H1 (cell line): ENCODE measurements at regions not wholly inside any gene's neighbourhood (a gene's known extent, or its start where the extent isn't known, plus 50 kb on each side); places are given as distances from the start of the nearest gene placed in this dataset.

Source experiments
- CTCF ChIA-PET: fragments of 300-600 bp; sonication (Branson Sonifier 250); formaldehyde crosslinking; loops from one replicate; lab custom pipeline; 2021; ENCODE audit not compliant: partially characterized antibody; lab: Charles Lee
- POLR2A ChIA-PET: fragments of 300-600 bp; sonication (Branson Sonifier 250); formaldehyde crosslinking; loops from one replicate; lab custom pipeline; 2021; ENCODE audit warnings: inconsistent platforms; ENCODE audit not compliant: partially characterized antibody; lab: Charles Lee
- DNase-seq, 2 experiments: peaks; one replicate each; pipeline versions ENCODE4 v3.0.0 to v3.0.0-alpha.2; 2010 to 2022; ENCODE audit warnings: low spot score in 2 of 2, low read depth in 1 of 2, mixed read lengths in 1 of 2
- FAIRE-seq: peaks from 2 replicates; lab custom pipeline; 2011; peaks lifted over from hg19 to GRCh38; lab: Jason Lieb, UNC
- H2AFZ ChIP-seq: 2 replicates; pipeline ENCODE4 v1.8.1; 2012; ENCODE audit warnings: low read length, inconsistent platforms
- H2AK5ac ChIP-seq: 2 replicates; pipeline ENCODE4 v1.6.1; 2013; ENCODE audit warnings: low read depth, low read length
- H2BK120ac ChIP-seq: replicated peaks from 2 replicates; pipeline ENCODE3; 2013; ENCODE audit warnings: low read depth, low read length, inconsistent platforms
- H2BK12ac ChIP-seq: 2 replicates; pipeline ENCODE4 v1.6.1; 2013; ENCODE audit warnings: low read depth, low read length
- H2BK15ac ChIP-seq: 2 replicates; pipeline ENCODE4 v1.6.1; 2013; ENCODE audit warnings: low read length
- H2BK20ac ChIP-seq: 2 replicates; pipeline ENCODE4 v1.6.1; 2013; ENCODE audit warnings: low read length
- H2BK5ac ChIP-seq: 2 replicates; pipeline ENCODE4 v1.6.1; 2013; ENCODE audit warnings: low read depth, low read length
- H3K14ac ChIP-seq: 2 replicates; pipeline ENCODE4 v1.6.1; 2013; ENCODE audit warnings: inconsistent platforms; ENCODE audit not compliant: insufficient read length
- H3K18ac ChIP-seq: 2 replicates; pipeline ENCODE4 v1.6.1; 2013; ENCODE audit warnings: low read length; ENCODE audit errors: extremely low read depth
- H3K23ac ChIP-seq: 2 replicates; pipeline ENCODE4 v1.6.1; 2013; ENCODE audit warnings: inconsistent platforms; ENCODE audit not compliant: insufficient read length
- H3K23me2 ChIP-seq: 2 replicates; pipeline ENCODE4 v1.6.1; 2013; ENCODE audit warnings: low read depth, low read length
- H3K27ac ChIP-seq: 2 replicates; pipeline ENCODE4 v1.6.1; 2011; ENCODE audit warnings: low read depth, low read length, inconsistent platforms
- H3K27me3 ChIP-seq, 4 experiments: replicated peaks in 1 of 4; 1 replicate in 1 of 4; 2 replicates in 3 of 4; pipeline versions ENCODE4 v1.6.1 to v1.8.1; 2011 to 2013; ENCODE audit warnings: low read length in 3 of 4, mild to moderate bottlenecking in 3 of 4, inconsistent platforms in 2 of 4, mixed read lengths in 2 of 4, moderate library complexity in 1 of 4; ENCODE audit not compliant: control insufficient read depth in 3 of 4, insufficient read depth in 3 of 4; ENCODE audit errors: extremely low read depth in 1 of 4
- H3K36me3 ChIP-seq, 4 experiments: 2 replicates each; pipeline versions ENCODE4 v1.6.1 to v1.8.1; 2011 to 2013; ENCODE audit warnings: mild to moderate bottlenecking in 4 of 4, low read length in 3 of 4, moderate library complexity in 2 of 4, control low read depth in 1 of 4, inconsistent platforms in 1 of 4; ENCODE audit not compliant: insufficient read depth in 4 of 4, control insufficient read depth in 2 of 4
- H3K4ac ChIP-seq: replicated peaks from 2 replicates; pipeline ENCODE3; 2013; ENCODE audit warnings: low read length, low read depth, mixed read lengths, inconsistent platforms; ENCODE audit not compliant: insufficient read length
- H3K4me1 ChIP-seq, 4 experiments: replicated peaks in 1 of 4; 1 replicate in 1 of 4; 2 replicates in 3 of 4; pipeline versions ENCODE4 v1.6.1 to v1.8.1; 2011 to 2013; ENCODE audit warnings: low read length in 3 of 4, inconsistent platforms in 2 of 4, mixed read lengths in 1 of 4; ENCODE audit not compliant: insufficient read depth in 4 of 4, control insufficient read depth in 3 of 4
- H3K4me2 ChIP-seq, 2 experiments: 2 replicates each; pipeline versions ENCODE4 v1.6.1 to v1.8.1; 2011 to 2013; ENCODE audit warnings: low read depth in 2 of 2, low read length in 2 of 2, control low read depth in 1 of 2, inconsistent platforms in 1 of 2, mild to moderate bottlenecking in 1 of 2; ENCODE audit not compliant: insufficient read depth in 1 of 2
- H3K4me3 ChIP-seq, 4 experiments: fragments of 200-600, 300-600 bp in 1 of 4; sonication (generic), shearing (Covaris generic), sonication (Bioruptor Twin) in 1 of 4; 2 replicates each; pipeline versions ENCODE4 v1.5.1 to v1.8.1; 2011 to 2016; ENCODE audit warnings: low read length in 4 of 4, low read depth in 3 of 4, control low read depth in 2 of 4, inconsistent platforms in 2 of 4, mild to moderate bottlenecking in 2 of 4, mixed read lengths in 1 of 4, moderate library complexity in 1 of 4; ENCODE audit not compliant: insufficient read depth in 2 of 4; ENCODE audit errors: extremely low read depth in 1 of 4
- H3K56ac ChIP-seq: replicated peaks from 2 replicates; pipeline ENCODE3; 2013; ENCODE audit warnings: low read depth, mild to moderate bottlenecking, mixed read lengths, low read length, inconsistent platforms; ENCODE audit not compliant: insufficient read length
- H3K79me1 ChIP-seq: 2 replicates; pipeline ENCODE4 v1.6.1; 2013; ENCODE audit warnings: low read depth, low read length, control low read depth
- H3K79me2 ChIP-seq, 2 experiments: 2 replicates each; pipeline versions ENCODE4 v1.6.1 to v1.8.1; 2012 to 2013; ENCODE audit warnings: low read length in 2 of 2, mild to moderate bottlenecking in 2 of 2, inconsistent platforms in 1 of 2; ENCODE audit not compliant: insufficient read depth in 2 of 2, control insufficient read depth in 1 of 2
- H3K9ac ChIP-seq, 4 experiments: replicated peaks in 1 of 4; 1 replicate in 1 of 4; 2 replicates in 3 of 4; pipeline versions ENCODE4 v1.6.1 to v1.8.1; 2011 to 2013; ENCODE audit warnings: low read depth in 3 of 4, low read length in 3 of 4, control low read depth in 2 of 4, mild to moderate bottlenecking in 2 of 4, moderate library complexity in 2 of 4, inconsistent platforms in 1 of 4; ENCODE audit errors: extremely low read depth in 1 of 4
- H3K9me3 ChIP-seq, 2 experiments: 2 replicates each; pipeline versions ENCODE4 v1.6.1 to v1.8.1; 2012 to 2013; ENCODE audit warnings: mild to moderate bottlenecking in 2 of 2, moderate library complexity in 2 of 2, control low read depth in 1 of 2, inconsistent platforms in 1 of 2, low read depth in 1 of 2, low read length in 1 of 2, mixed read lengths in 1 of 2; ENCODE audit not compliant: insufficient read depth in 2 of 2
- H4K20me1 ChIP-seq, 2 experiments: replicated peaks in 1 of 2; 2 replicates each; pipeline versions ENCODE3 to v1.8.1; 2011 to 2013; ENCODE audit warnings: inconsistent platforms in 2 of 2, low read length in 2 of 2, mild to moderate bottlenecking in 1 of 2; ENCODE audit not compliant: insufficient read depth in 2 of 2, control insufficient read depth in 1 of 2
- H4K5ac ChIP-seq: 2 replicates; pipeline ENCODE4 v1.6.1; 2013; ENCODE audit warnings: low read length, low read depth, mixed read lengths, inconsistent platforms; ENCODE audit not compliant: insufficient read length
- H4K8ac ChIP-seq: 2 replicates; pipeline ENCODE4 v1.8.0; 2013; ENCODE audit warnings: mild to moderate bottlenecking, moderate library complexity, low read length, inconsistent platforms; ENCODE audit not compliant: insufficient read depth; ENCODE audit errors: extremely low read depth
- H4K91ac ChIP-seq: replicated peaks from 2 replicates; pipeline ENCODE3; 2013; ENCODE audit warnings: low read length, mixed read lengths, inconsistent platforms; ENCODE audit not compliant: insufficient read length
- BCL11A ChIP-seq, 2 experiments: IDR thresholded peaks; one replicate each; pipeline ENCODE4 v1.6.1; 2011; ENCODE audit warnings: low read depth in 2 of 2, low read length in 2 of 2, mild to moderate bottlenecking in 2 of 2
- CTBP2 ChIP-seq: IDR thresholded peaks from 2 replicates; pipeline ENCODE4 v1.7.0; 2011; ENCODE audit warnings: borderline replicate concordance, mild to moderate bottlenecking, moderate library complexity, mixed read lengths, low read length; ENCODE audit not compliant: insufficient read depth, insufficient read length
- HDAC6 ChIP-seq: IDR thresholded peaks from one replicate; pipeline ENCODE4 v1.7.1; 2012; ENCODE audit warnings: low read depth, mild to moderate bottlenecking, inconsistent platforms, low read length, moderate library complexity
- MAFK ChIP-seq: IDR thresholded peaks from 2 replicates; pipeline ENCODE4 v1.6.1; 2012; ENCODE audit warnings: low read depth, mild to moderate bottlenecking, improper control_type of control experiment, low read length
- NANOG ChIP-seq: IDR thresholded peaks from 2 replicates; pipeline ENCODE4 v1.6.1; 2011; ENCODE audit warnings: low read length, low read depth, mild to moderate bottlenecking, inconsistent platforms; ENCODE audit not compliant: insufficient read depth, poor library complexity, severe bottlenecking
- POLR2AphosphoS5 ChIP-seq: IDR thresholded peaks from 2 replicates; pipeline ENCODE4 v1.6.1; 2011; ENCODE audit warnings: low read depth, low read length
- RXRA ChIP-seq: IDR thresholded peaks from 2 replicates; pipeline ENCODE4 v1.6.1; 2011; ENCODE audit warnings: low read depth, mild to moderate bottlenecking, low read length, moderate library complexity; ENCODE audit not compliant: insufficient read depth
- SRF ChIP-seq: IDR thresholded peaks from 2 replicates; pipeline ENCODE4 v1.6.1; 2011; ENCODE audit warnings: mild to moderate bottlenecking, low read depth, low read length, moderate library complexity
- TAF7 ChIP-seq: optimal IDR thresholded peaks from 2 replicates; pipeline ENCODE3; 2011; ENCODE audit warnings: low read depth, mild to moderate bottlenecking, inconsistent platforms, low read length, moderate library complexity, borderline replicate concordance
- WGBS, 2 experiments: shearing (Covaris generic) in 1 of 2; methylation state at CpG; one replicate each; pipeline versions ENCODE4 v1.1.6 to v1.1.7; 2013 to 2015; ENCODE audit warnings: low lambda C conversion rate in 2 of 2, mixed read lengths in 2 of 2, inconsistent platforms in 1 of 2, low coverage in 1 of 2, missing lambda C conversion rate in 1 of 2; ENCODE audit not compliant: insufficient replicate concordance in 2 of 2, insufficient coverage in 1 of 2, insufficient read length in 1 of 2; ENCODE audit errors: extremely low coverage in 1 of 2, missing lambda C conversion rate in 1 of 2; 5-methylcytosine and 5-hydroxymethylcytosine counted together
- TF ChIP-seq, protein P1 (sequence below), 3 experiments: IDR thresholded peaks; 1 replicate in 2 of 3; 2 replicates in 1 of 3; pipeline versions ENCODE4 v1.5.1 to v1.6.1; 2011; ENCODE audit warnings: low read length in 3 of 3, mild to moderate bottlenecking in 3 of 3, inconsistent platforms in 2 of 3, low read depth in 1 of 3, moderate library complexity in 1 of 3; ENCODE audit not compliant: insufficient read depth in 1 of 3; ENCODE audit errors: control extremely low read depth in 1 of 3
- TF ChIP-seq, protein P2 (sequence below): IDR thresholded peaks from 2 replicates; pipeline ENCODE4 v1.6.1; 2011; ENCODE audit warnings: low read length, improper control_type of control experiment

DNA sequence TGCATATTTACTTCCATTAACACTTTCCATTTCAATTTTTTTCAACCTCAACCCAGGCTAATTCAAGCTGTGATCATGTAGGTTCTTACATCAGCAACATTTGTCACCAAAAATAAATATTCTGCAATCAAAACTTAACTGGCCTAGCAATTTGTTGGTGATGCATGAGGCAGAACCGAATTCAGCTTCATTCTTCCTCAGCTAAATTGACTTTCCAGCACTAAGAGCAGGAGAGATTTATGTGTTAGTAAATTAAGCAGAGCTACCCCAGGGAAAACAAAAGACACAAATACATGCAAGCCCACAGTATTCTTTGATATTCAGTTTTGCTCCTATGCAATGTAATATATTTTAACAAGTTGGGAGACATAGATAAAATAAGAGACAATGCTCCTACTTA, 208.7 kb upstream of the NDST3 start:
- no peaks in the 10 kb centered on the region for H3K36me3 ChIP-seq
- 91% methylated on average over 1 of the region's 1 CpG; no CpG with 5 or more reads in 1 of the 2 experiments for WGBS, 2 experiments
- no peak overlapping the region for H3K56ac ChIP-seq
- TF ChIP-seq TAF7 (no peak), NANOG (no peak), SRF (no peak), MAFK (no peak), BCL11A (IDR thresholded peaks at IDR 0.05; ENCODE audit: low read depth in 2 of 2, low read length in 2 of 2) (no peak), RXRA (no peak), POLR2AphosphoS5 (no peak), CTBP2 (no peak), HDAC6 (no peak)
- TF ChIP-seq, protein P1, sequence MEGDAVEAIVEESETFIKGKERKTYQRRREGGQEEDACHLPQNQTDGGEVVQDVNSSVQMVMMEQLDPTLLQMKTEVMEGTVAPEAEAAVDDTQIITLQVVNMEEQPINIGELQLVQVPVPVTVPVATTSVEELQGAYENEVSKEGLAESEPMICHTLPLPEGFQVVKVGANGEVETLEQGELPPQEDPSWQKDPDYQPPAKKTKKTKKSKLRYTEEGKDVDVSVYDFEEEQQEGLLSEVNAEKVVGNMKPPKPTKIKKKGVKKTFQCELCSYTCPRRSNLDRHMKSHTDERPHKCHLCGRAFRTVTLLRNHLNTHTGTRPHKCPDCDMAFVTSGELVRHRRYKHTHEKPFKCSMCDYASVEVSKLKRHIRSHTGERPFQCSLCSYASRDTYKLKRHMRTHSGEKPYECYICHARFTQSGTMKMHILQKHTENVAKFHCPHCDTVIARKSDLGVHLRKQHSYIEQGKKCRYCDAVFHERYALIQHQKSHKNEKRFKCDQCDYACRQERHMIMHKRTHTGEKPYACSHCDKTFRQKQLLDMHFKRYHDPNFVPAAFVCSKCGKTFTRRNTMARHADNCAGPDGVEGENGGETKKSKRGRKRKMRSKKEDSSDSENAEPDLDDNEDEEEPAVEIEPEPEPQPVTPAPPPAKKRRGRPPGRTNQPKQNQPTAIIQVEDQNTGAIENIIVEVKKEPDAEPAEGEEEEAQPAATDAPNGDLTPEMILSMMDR (IDR thresholded peaks at IDR 0.05; ENCODE audit: control extremely low read depth in 1 of 3, insufficient read depth in 1 of 3, low read depth in 1 of 3, low read length in 3 of 3) = no peak
- TF ChIP-seq, protein P2, sequence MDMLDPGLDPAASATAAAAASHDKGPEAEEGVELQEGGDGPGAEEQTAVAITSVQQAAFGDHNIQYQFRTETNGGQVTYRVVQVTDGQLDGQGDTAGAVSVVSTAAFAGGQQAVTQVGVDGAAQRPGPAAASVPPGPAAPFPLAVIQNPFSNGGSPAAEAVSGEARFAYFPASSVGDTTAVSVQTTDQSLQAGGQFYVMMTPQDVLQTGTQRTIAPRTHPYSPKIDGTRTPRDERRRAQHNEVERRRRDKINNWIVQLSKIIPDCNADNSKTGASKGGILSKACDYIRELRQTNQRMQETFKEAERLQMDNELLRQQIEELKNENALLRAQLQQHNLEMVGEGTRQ = no peak

More for the DNA sequence above, 208.7 kb upstream of the NDST3 start:
- Histone ChIP-seq H3K23me2 (no peaks in the 10 kb centered on the region), H3K4me2 (no peak overlapping the region), H3K18ac (no peak overlapping the region), H3K9ac (no peak overlapping the region), H4K5ac (no peak overlapping the region), H3K4ac (no peak overlapping the region), H3K9me3 (0 out of 4 replicates have a peak, but pooled peaks cover 0 to 2% of the 10 kb centered on the region in 2 experiments), H3K79me2 (no peaks in the 10 kb centered on the region), H3K4me3 (no peak overlapping the region), H2BK120ac (no peak overlapping the region), H2AK5ac (no peak overlapping the region), H2BK15ac (no peak overlapping the region), H4K20me1 (no peaks in the 10 kb centered on the region), H2BK12ac (no peak overlapping the region), H2BK5ac (no peak overlapping the region), H3K23ac (no peak overlapping the region), H4K91ac (no peak overlapping the region), H2BK20ac (no peak overlapping the region), H3K27me3 (no peaks in the 10 kb centered on the region), H4K8ac (no peak overlapping the region), H3K14ac (no peak overlapping the region), H3K79me1 (no peaks in the 10 kb centered on the region), H3K27ac (no peak overlapping the region), H2AFZ (no peak overlapping the region), H3K4me1 (no peaks in the 10 kb centered on the region; a peak in 1 of 7 replicates)
- FAIRE-seq = no peak
- no peak for DNase-seq
- POLR2A ChIA-PET = no interaction called here
- CTCF ChIA-PET = interaction anchor here (1.0 kb wide), 1 partner anchor 9 kb away, joined by 3 read pairs; no protein-coding TSS in a partner anchor
